HEK293T (cell line): ENCODE measurements at regions not wholly inside any gene's neighbourhood (a gene's known extent, or its start where the extent isn't known, plus 50 kb on each side); places are given as distances from the start of the nearest gene placed in this dataset.

Experiments used
- ARNT ChIP-seq: fragments of 450-650 bp; IDR thresholded peaks from 2 replicates; pipeline ENCODE4 v1.6.1; 2017; ENCODE audit warnings: mild to moderate bottlenecking
- ELF4 ChIP-seq: fragments of 450-650 bp; IDR thresholded peaks from 2 replicates; pipeline ENCODE4 v1.6.1; 2017; ENCODE audit warnings: antibody characterized with exemption
- HDGF ChIP-seq: fragments of 450-650 bp; IDR thresholded peaks from 2 replicates; pipeline ENCODE4 v1.6.1; 2017; ENCODE audit warnings: antibody characterized with exemption, borderline replicate concordance
- SP1 ChIP-seq: fragments of 450-650 bp; IDR thresholded peaks from 2 replicates; pipeline ENCODE4 v1.6.1; 2017

GRCh38 chr13:31864307-31864706 is 125.0 kb downstream of the RXFP2 start:
- TF ChIP-seq ELF4 (no peak), SP1 (no peak), ARNT (no peak), HDGF (no peak)
